Parathyroid adenoma (tissue), 2 donors: ENCODE measurements at regions not wholly inside any gene's neighbourhood (a gene's known extent, or its start where the extent isn't known, plus 50 kb on each side); places are given as distances from the start of the nearest gene placed in this dataset.

Experiments
- H2AFZ ChIP-seq: fragments of 300-600 bp; sonication (generic); one replicate; pipeline ENCODE4 v1.7.0; 2017; ENCODE audit warnings: antibody characterized with exemption, mild to moderate bottlenecking
- H3K27ac ChIP-seq: fragments of 300-600 bp; sonication (generic); one replicate; pipeline ENCODE4 v1.7.0; 2017
- H3K27me3 ChIP-seq: fragments of 300-600 bp; sonication (generic); one replicate; pipeline ENCODE4 v1.7.0; 2017; ENCODE audit warnings: low read length; ENCODE audit not compliant: control insufficient read depth, insufficient read depth
- H3K36me3 ChIP-seq: fragments of 300-600 bp; sonication (generic); one replicate; pipeline ENCODE4 v1.7.0; 2017; ENCODE audit warnings: low read length; ENCODE audit not compliant: control insufficient read depth, insufficient read depth
- H3K4me1 ChIP-seq: fragments of 300-600 bp; sonication (generic); one replicate; pipeline ENCODE4 v1.7.0; 2017; ENCODE audit warnings: control low read depth
- H3K4me2 ChIP-seq: fragments of 300-600 bp; sonication (generic); one replicate; pipeline ENCODE4 v1.7.0; 2017; ENCODE audit warnings: low read length
- H3K4me3 ChIP-seq: fragments of 300-600 bp; sonication (generic); one replicate; pipeline ENCODE4 v1.7.0; 2017; ENCODE audit warnings: low read depth, low read length
- H3K79me2 ChIP-seq: fragments of 300-600 bp; sonication (generic); one replicate; pipeline ENCODE4 v1.7.0; 2017; ENCODE audit warnings: control low read depth
- H3K9ac ChIP-seq: fragments of 300-600 bp; sonication (generic); one replicate; pipeline ENCODE4 v1.7.0; 2017; ENCODE audit warnings: mild to moderate bottlenecking
- H3K9me3 ChIP-seq: fragments of 300-600 bp; sonication (generic); one replicate; pipeline ENCODE4 v1.7.0; 2017; ENCODE audit warnings: low read length; ENCODE audit not compliant: control insufficient read depth
- CTCF ChIP-seq: fragments of 300-600 bp; sonication (generic); IDR thresholded peaks from one replicate; pipeline ENCODE4 v1.7.0; 2017; ENCODE audit warnings: antibody characterized with exemption, mild to moderate bottlenecking
- donor health status: primary hyperparathyroidism.

DNA sequence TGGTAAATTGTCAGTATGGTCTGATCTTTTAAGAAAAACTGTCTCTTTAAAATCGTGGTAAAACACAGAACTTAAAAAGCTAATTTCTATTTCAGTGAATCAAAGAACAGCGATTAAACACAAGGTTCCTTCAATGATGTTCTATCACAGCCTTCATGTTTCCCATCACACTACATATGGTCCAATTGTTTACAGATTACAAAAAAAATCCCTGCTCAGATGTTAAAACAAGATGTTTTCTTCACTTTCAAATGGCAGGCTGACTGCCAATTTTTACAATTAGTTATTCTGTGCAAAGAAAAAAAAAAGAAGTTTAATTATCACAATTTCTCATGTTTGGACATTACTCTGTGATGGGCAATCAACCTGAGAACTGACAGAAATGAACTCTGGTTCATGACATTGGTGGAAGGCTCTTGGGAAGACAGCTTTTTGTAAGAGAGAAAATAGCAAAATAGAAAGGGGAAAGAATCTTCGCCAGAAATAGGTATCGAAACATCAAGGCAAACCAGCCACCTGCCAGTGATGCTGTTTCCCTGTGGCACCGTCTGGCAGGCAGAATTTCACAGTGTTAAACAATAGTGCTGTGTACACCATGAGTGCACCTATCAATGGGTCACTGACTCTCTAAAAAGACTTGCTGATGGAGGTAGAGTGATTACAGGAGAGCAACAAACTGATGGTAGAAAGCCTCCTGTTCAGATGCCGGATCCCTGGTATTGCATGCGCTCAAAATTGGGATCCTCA lies 1020.0 kb upstream of the ARRDC3 start:
- no peaks in the 10 kb centered on the region for H3K79me2 ChIP-seq
- H3K4me3 ChIP-seq: no peak overlapping the region
- no peak for TF ChIP-seq CTCF
- H3K27ac ChIP-seq: no peak overlapping the region
- no peaks in the 10 kb centered on the region for H3K36me3 ChIP-seq
- no peaks in the 10 kb centered on the region for H3K27me3 ChIP-seq
- H3K9ac ChIP-seq: no peak overlapping the region
- no peak overlapping the region for H2AFZ ChIP-seq
- no peaks in the 10 kb centered on the region for H3K9me3 ChIP-seq
- H3K4me2 ChIP-seq: no peak overlapping the region
- no peaks in the 10 kb centered on the region for H3K4me1 ChIP-seq

DNA sequence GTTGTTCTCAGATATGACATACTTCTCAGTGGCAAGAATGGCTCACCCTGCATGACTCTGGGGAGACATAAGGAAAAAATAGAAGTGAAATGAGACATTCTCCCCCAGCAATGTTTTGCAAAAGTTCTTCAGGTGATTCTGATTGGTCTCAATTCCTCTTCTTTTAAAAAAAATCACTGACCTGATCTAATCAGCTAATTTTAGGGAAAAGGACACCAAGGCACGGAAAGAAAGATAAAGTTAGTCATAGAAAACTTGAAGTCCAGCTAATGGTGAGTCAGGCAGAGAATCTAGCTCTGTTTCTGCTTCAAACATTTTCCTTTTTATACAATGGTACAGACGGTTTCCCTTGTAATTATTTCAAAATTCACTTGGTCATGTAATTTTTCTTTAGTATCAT lies 1018.9 kb upstream of the ARRDC3 start:
- Histone ChIP-seq H3K27me3 (no peaks in the 10 kb centered on the region), H2AFZ (no peak overlapping the region), H3K9me3 (no peaks in the 10 kb centered on the region), H3K4me3 (no peak overlapping the region), H3K4me1 (no peaks in the 10 kb centered on the region), H3K9ac (no peak overlapping the region), H3K36me3 (no peaks in the 10 kb centered on the region), H3K27ac (no peak overlapping the region), H3K79me2 (no peaks in the 10 kb centered on the region), H3K4me2 (no peak overlapping the region)
- no peak for TF ChIP-seq CTCF

DNA sequence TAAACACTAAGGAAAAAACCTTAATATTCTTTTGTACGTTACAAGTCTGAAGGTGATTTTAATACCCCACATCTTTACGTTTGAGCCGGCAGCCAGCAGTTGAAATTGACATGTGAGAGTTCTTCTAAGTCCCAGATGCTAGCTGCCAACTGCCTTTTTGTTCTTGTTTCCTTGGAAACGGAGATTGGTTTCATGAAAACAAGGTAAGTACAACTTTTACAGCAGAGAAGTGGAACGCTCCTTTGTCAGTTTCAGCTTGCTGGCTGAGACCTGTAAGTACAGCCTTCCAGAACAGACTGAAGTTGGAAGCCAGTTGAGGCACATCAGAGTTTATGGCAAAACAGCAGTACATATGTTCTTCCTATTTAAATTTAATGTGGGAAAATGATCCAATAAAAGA lies 1018.4 kb upstream of the ARRDC3 start:
- Histone ChIP-seq H3K79me2 (no peaks in the 10 kb centered on the region), H3K27me3 (no peaks in the 10 kb centered on the region), H3K9ac (no peak overlapping the region), H3K36me3 (no peaks in the 10 kb centered on the region), H3K4me1 (no peaks in the 10 kb centered on the region), H3K4me2 (no peak overlapping the region), H2AFZ (no peak overlapping the region), H3K9me3 (no peaks in the 10 kb centered on the region), H3K27ac (no peak overlapping the region), H3K4me3 (no peak overlapping the region)
- TF ChIP-seq CTCF: no peak

DNA sequence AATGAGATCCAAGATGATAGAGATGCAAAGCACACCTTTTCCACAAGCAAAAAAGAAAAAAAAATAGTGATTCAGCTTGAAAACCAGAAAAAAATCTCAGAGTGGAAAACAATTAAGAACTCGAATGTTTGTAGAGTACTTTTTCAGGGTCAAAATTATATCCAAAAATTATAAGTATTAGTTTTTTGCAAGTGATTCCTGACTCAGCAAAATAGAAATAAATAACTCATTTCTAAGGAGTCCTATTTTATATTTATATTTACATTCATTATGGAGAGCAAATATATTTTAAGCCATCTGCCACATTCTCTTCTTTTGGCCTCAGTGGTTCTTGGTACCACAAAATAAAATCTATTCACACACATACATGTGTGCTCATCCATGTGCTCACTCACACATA lies 1011.8 kb upstream of the ARRDC3 start:
- no peak overlapping the region for H3K27ac ChIP-seq
- H3K79me2 ChIP-seq: no peaks in the 10 kb centered on the region
- H3K4me1 ChIP-seq: no peaks in the 10 kb centered on the region
- H3K4me2 ChIP-seq: no peak overlapping the region
- no peaks in the 10 kb centered on the region for H3K36me3 ChIP-seq
- H3K27me3 ChIP-seq: no peaks in the 10 kb centered on the region
- H3K9ac ChIP-seq: no peak overlapping the region
- no peak overlapping the region for H3K4me3 ChIP-seq
- no peaks in the 10 kb centered on the region for H3K9me3 ChIP-seq
- TF ChIP-seq CTCF: no peak
- no peak overlapping the region for H2AFZ ChIP-seq

DNA sequence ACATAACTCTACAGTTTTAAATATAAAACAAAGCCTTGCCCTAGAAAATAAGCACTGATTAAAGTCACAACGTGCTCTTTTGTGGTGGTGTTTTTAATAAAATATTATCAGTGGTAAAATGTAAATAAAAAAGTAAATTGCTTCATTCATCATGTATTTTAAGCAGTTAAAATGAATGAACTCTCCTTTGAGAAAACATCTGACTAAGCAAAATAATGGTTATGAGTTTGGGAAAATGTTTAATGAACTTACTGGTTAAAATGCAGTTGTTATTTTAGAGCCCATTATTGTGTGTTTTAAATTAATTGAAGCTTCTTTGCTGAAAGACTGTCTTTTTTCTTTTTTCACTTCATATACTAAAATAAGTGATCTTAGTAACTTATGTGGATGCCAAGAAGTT lies 1007.5 kb upstream of the ARRDC3 start:
- TF ChIP-seq CTCF: no peak
- H3K79me2 ChIP-seq: no peaks in the 10 kb centered on the region
- H3K4me2 ChIP-seq: no peak overlapping the region
- H2AFZ ChIP-seq: no peak overlapping the region
- H3K9ac ChIP-seq: no peak overlapping the region
- H3K4me1 ChIP-seq: no peaks in the 10 kb centered on the region
- H3K36me3 ChIP-seq: no peaks in the 10 kb centered on the region
- no peaks in the 10 kb centered on the region for H3K27me3 ChIP-seq
- no peak overlapping the region for H3K27ac ChIP-seq
- H3K9me3 ChIP-seq: no peaks in the 10 kb centered on the region
- H3K4me3 ChIP-seq: no peak overlapping the region
